NB4 (cell line): ENCODE measurements at regions not wholly inside any gene's neighbourhood (a gene's known extent, or its start where the extent isn't known, plus 50 kb on each side); places are given as distances from the start of the nearest gene placed in this dataset.

Experiments
- CTCF ChIP-seq: IDR thresholded peaks from one replicate; pipeline ENCODE4 v1.5.1; 2012; ENCODE audit warnings: low read depth, low read length
- MAX ChIP-seq: IDR thresholded peaks from 2 replicates; pipeline ENCODE4 v1.6.1; 2011; ENCODE audit warnings: low read depth, low read length
- MYC ChIP-seq: IDR thresholded peaks from 2 replicates; pipeline ENCODE4 v1.6.1; 2011; ENCODE audit warnings: low read depth, low read length
- POLR2A ChIP-seq: IDR thresholded peaks from 2 replicates; pipeline ENCODE4 v1.6.1; 2011; ENCODE audit warnings: mild to moderate bottlenecking; ENCODE audit not compliant: insufficient read length; ENCODE audit errors: extremely low read depth

- no peak for TF ChIP-seq POLR2A
- TF ChIP-seq MAX, result no peak
- TF ChIP-seq CTCF, result no peak
- TF ChIP-seq MYC, result no peak
These were observed 451.5 kb downstream of the GLRX3 start for GRCh38 chr10:130587718-130588117.
